Right lobe of liver (tissue), 6 donors: ENCODE measurements at regions not wholly inside any gene's neighbourhood (a gene's known extent, or its start where the extent isn't known, plus 50 kb on each side); places are given as distances from the start of the nearest gene placed in this dataset.

Experiments used
- ATAC-seq, 4 donors: fragments of 200-7000 bp; cut with Tn5 transposase; one replicate each; pipeline ENCODE4 v1.9.1; 2020; ENCODE audit warnings: mild to moderate bottlenecking in 4 of 4, moderate library complexity in 4 of 4
- DNase-seq, 3 donors: peaks; one replicate each; pipeline ENCODE4 v3.0.0-alpha.2; 2020
- H3K27ac ChIP-seq, 3 donors: fragments of 200-600 bp; one replicate each; pipeline ENCODE4 v1.8.0; 2022
- H3K27me3 ChIP-seq, 2 donors: fragments of 200-600 bp; one replicate each; pipeline ENCODE4 v1.8.0; 2022
- H3K36me3 ChIP-seq, 4 donors: fragments of 200-600 bp; sonication (generic) in 1 of 4; one replicate each; pipeline versions ENCODE4 v1.5.1 to v1.8.0; 2017 to 2022; ENCODE audit warnings: control low read depth in 1 of 4
- H3K4me1 ChIP-seq, 4 donors: fragments of 200-600 bp; sonication (generic) in 1 of 4; one replicate each; pipeline versions ENCODE4 v1.5.1 to v1.8.0; 2017 to 2022; ENCODE audit warnings: control low read depth in 1 of 4
- H3K4me3 ChIP-seq, 3 donors: fragments of 200-600 bp; one replicate each; pipeline ENCODE4 v1.8.0; 2022
- H3K9me3 ChIP-seq, 4 donors: fragments of 200-600 bp; sonication (generic) in 1 of 4; one replicate each; pipeline versions ENCODE4 v1.5.1 to v1.8.0; 2017 to 2022; ENCODE audit warnings: control low read depth in 1 of 4
- CTCF ChIP-seq, 4 donors: fragments of 200-600 bp in 3 of 4; fragments of 450-650 bp in 1 of 4; IDR thresholded peaks; one replicate each; pipeline versions ENCODE4 v1.5.1 to v1.8.0; 2016 to 2022; ENCODE audit warnings: antibody characterized with exemption in 4 of 4, mild to moderate bottlenecking in 2 of 4
- POLR2A ChIP-seq: fragments of 450-650 bp; IDR thresholded peaks from one replicate; pipeline ENCODE4 v1.6.1; 2017; ENCODE audit warnings: antibody characterized with exemption, mild to moderate bottlenecking
- WGBS: methylation state at CpG from one replicate; pipeline ENCODE4 v1.1.6; 2018; ENCODE audit warnings: low coverage, low lambda C conversion rate; ENCODE audit not compliant: insufficient coverage; ENCODE audit errors: missing lambda C conversion rate; 5-methylcytosine and 5-hydroxymethylcytosine counted together
- intact Hi-C, 2 donors: fragments of 100-400 bp; cut with DNase I; formaldehyde crosslinking; loops; one replicate each; pipeline versions ENCODE4 v1.11.2 to v1.14.1; 2022
- donor health status: DM: no; HTN: yes; CAD: no.
- donor health status: DM: no; HTN: no; CAD: no.
- donor health status: DM: no; HTN: no; CAD: no.
- donor health status: DM: no; HTN: yes; CAD: no.
- donor health status: DM: no; HTN: yes; CAD: no.

- no peak overlapping the region for H3K27ac ChIP-seq
- H3K4me3 ChIP-seq = no peak overlapping the region
- DNase-seq = no peak
- H3K9me3 ChIP-seq = no peaks in the 10 kb centered on the region
- H3K36me3 ChIP-seq = no peaks in the 10 kb centered on the region
- intact Hi-C loops = no loop called here
- peaks cover 0 to 8% (median 2%) of the 10 kb centered on the region in 4 donors for H3K4me1 ChIP-seq
- peak; percentile 44 to 63 (median 50) for ATAC-seq
- WGBS = 100% methylated on average over 1 of the region's 1 CpG
- TF ChIP-seq POLR2A (no peak), CTCF (IDR thresholded peaks at IDR 0.05) (no peak)
- no peaks in the 10 kb centered on the region for H3K27me3 ChIP-seq
These were observed 150.2 kb downstream of the ABCA8 start for GRCh38 chr17:68804777-68805520.

DNA sequence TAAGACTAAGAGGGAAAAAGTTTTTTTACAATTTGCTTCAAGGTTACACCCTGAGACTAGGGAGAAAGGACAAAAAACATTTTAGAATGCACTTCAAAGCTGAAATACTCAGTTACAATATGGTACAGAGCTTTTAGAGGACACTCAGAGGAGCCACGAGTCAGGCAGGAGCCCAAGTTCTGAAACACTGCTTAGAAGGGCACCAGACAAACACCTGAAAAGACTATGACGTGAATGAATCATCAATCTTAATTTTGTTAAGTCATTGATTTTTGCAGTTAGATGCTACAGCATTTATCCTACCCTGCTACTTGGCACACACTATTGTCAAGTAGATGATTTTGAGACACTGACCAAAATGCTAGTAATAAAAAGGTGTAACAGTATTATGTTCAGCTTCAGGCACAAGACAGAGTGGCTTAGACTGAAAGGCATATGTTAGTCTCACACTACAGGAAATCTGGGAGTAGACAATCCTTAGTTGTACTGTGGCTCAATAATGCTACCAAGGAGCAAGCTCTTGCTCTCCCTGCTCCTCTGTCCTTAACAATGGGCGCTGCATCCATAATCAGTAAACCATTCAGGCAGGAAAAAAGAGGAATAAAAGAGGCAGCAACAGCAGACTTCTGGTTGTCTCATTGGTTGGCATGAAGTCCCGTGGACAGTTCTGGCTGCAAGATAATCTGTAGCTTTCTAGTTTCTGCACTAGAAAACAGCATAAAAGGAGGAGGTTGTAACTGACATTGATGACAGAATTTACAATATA, 151.8 kb downstream of the ABCA8 start:
- intact Hi-C loops = no loop called here
- no peaks in the 10 kb centered on the region for H3K36me3 ChIP-seq
- H3K27me3 ChIP-seq = no peaks in the 10 kb centered on the region
- TF ChIP-seq POLR2A = no peak
- no peak for TF ChIP-seq CTCF (IDR thresholded peaks at IDR 0.05)
- no peak overlapping the region for H3K27ac ChIP-seq
- WGBS = 63% methylated on average over 4 of the region's 4 CpGs
- no peaks in the 10 kb centered on the region for H3K9me3 ChIP-seq
- no peak overlapping the region for H3K4me3 ChIP-seq
- peaks cover 0 to 8% (median 2%) of the 10 kb centered on the region in 4 donors for H3K4me1 ChIP-seq
- ATAC-seq = no peak
- no peak for DNase-seq

GRCh38 chr17:68801335-68802247, 153.6 kb downstream of the ABCA8 start:
- 92% methylated on average over 9 of the region's 9 CpGs for WGBS

More at GRCh38 chr17:68801335-68802247, 153.6 kb downstream of the ABCA8 start:
- TF ChIP-seq POLR2A = no peak
- no peak for TF ChIP-seq CTCF (IDR thresholded peaks at IDR 0.05)
- no peaks in the 10 kb centered on the region for H3K36me3 ChIP-seq
- H3K27me3 ChIP-seq = no peaks in the 10 kb centered on the region
- intact Hi-C loops = no loop called here
- no peak overlapping the region for H3K27ac ChIP-seq
- H3K4me3 ChIP-seq = no peak overlapping the region
- DNase-seq (no peak), ATAC-seq (no peak)
- H3K9me3 ChIP-seq = no peaks in the 10 kb centered on the region
- peaks cover 0 to 6% (median 0%) of the 10 kb centered on the region in 4 donors for H3K4me1 ChIP-seq
